ENCODE measurements at regions not wholly inside any gene's neighbourhood (a gene's known extent, or its start where the extent isn't known, plus 50 kb on each side); places are given as distances from the start of the nearest gene placed in this dataset.

GRCh38 chr1:80520949-80521348, 1279.8 kb upstream of the ADGRL2 start:
- TF ChIP-seq, protein P1, sequence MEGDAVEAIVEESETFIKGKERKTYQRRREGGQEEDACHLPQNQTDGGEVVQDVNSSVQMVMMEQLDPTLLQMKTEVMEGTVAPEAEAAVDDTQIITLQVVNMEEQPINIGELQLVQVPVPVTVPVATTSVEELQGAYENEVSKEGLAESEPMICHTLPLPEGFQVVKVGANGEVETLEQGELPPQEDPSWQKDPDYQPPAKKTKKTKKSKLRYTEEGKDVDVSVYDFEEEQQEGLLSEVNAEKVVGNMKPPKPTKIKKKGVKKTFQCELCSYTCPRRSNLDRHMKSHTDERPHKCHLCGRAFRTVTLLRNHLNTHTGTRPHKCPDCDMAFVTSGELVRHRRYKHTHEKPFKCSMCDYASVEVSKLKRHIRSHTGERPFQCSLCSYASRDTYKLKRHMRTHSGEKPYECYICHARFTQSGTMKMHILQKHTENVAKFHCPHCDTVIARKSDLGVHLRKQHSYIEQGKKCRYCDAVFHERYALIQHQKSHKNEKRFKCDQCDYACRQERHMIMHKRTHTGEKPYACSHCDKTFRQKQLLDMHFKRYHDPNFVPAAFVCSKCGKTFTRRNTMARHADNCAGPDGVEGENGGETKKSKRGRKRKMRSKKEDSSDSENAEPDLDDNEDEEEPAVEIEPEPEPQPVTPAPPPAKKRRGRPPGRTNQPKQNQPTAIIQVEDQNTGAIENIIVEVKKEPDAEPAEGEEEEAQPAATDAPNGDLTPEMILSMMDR (IDR thresholded peaks at IDR 0.05; ENCODE audit: low read depth, low read length, missing input control) = no peak
- TF ChIP-seq EGR1 (IDR thresholded peaks at IDR 0.05; ENCODE audit: low read depth in 2 of 2) (no peak), JUND (IDR thresholded peaks at IDR 0.05) (no peak), YY1 (IDR thresholded peaks at IDR 0.05) (no peak), RAD21 (IDR thresholded peaks at IDR 0.05) (no peak), REST (IDR thresholded peaks at IDR 0.05) (no peak), TAF1 (conservative IDR thresholded peaks at IDR 0.05) (no peak), GABPA (IDR thresholded peaks at IDR 0.05 in 1 of 2, conservative IDR thresholded peaks at IDR 0.05 in 1 of 2) (no peak), SP1 (IDR thresholded peaks at IDR 0.05) (no peak), MAX (IDR thresholded peaks at IDR 0.05) (no peak), NR2F2 (IDR thresholded peaks at IDR 0.05) (no peak)
- TF ChIP-seq, protein P2, sequence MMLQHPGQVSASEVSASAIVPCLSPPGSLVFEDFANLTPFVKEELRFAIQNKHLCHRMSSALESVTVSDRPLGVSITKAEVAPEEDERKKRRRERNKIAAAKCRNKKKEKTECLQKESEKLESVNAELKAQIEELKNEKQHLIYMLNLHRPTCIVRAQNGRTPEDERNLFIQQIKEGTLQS (IDR thresholded peaks at IDR 0.05) = no peak

Data from liver (tissue), 3 donors.